A172 (cell line): ENCODE measurements at regions not wholly inside any gene's neighbourhood (a gene's known extent, or its start where the extent isn't known, plus 50 kb on each side); places are given as distances from the start of the nearest gene placed in this dataset.
A peak's percentile ranks its signal among the peaks of the same experiment; 100 is the strongest.

Experiments used
- DNase-seq: peaks from one replicate; pipeline ENCODE4 v3.0.0-alpha.2; 2015; ENCODE audit warnings: low spot score

DNA sequence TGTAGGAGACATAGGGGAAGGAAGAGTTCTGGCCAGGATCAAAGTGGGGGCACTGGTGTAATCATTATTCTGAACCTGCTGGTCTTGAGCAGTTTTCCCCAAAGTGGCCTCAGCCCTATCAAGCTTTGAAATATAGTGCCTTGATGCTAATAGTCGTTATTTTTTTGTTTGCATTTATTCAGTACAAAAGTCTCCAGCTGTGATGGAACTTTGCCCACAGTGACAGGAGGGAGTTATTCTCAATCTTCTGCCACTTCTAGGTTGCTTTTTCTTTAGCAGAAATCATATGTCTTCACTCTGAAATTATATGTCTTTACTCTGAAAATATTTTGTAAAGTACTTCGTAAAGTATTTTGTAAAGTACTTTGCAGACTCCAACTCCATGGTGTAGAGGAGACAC is 93.1 kb downstream of the FAT3 start:
- DNase-seq: no peak

GRCh38 chr11:92322225-92322624 is 97.6 kb downstream of the FAT3 start:
- DNase-seq: peak; percentile 11

GRCh38 chr11:92324890-92325289 is 100.3 kb downstream of the FAT3 start:
- no peak for DNase-seq

DNA sequence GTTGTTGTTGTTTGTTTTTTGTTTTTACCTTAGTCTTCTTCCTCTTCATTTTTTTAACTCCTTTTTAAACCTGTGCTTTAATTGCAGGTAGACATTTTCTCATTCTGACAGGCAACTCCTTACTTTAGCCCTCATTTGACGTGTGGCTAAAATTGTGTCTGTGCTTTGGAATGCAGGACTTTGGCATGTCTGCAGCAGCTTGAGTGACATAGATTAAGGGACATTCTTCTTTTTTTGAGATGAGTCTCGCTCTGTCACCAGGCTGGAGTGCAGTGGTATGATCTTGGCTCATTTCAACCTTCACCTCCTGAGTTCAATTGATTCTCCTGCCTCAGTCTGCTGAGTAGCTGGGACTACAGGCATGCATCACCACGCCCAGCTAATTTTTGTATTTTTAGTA is 100.8 kb downstream of the FAT3 start:
- DNase-seq: no peak

- no peak for DNase-seq
Measured at GRCh38 chr11:92329137-92329536, 104.5 kb downstream of the FAT3 start.

- DNase-seq: no peak
Measured at GRCh38 chr11:92329646-92330045, 105.0 kb downstream of the FAT3 start.

DNA sequence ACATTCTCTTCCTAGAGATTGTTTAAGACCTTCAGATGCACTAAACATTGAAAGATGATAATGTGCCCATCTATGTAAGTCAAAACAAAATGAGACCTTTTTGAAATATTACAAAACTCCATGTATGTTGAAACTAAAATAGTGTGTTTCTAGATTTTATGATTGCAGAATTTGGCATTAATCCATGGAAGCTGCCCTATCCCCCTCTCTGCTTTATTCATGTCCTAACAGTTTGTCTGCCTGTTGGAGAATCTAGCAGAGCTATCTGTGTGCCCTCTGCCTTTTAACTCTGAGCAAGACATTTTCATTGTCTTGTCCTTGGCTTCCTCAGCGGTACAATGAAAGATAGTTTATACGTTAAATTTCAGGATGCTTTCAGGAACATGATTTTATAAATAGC is 105.5 kb downstream of the FAT3 start:
- no peak for DNase-seq

DNA sequence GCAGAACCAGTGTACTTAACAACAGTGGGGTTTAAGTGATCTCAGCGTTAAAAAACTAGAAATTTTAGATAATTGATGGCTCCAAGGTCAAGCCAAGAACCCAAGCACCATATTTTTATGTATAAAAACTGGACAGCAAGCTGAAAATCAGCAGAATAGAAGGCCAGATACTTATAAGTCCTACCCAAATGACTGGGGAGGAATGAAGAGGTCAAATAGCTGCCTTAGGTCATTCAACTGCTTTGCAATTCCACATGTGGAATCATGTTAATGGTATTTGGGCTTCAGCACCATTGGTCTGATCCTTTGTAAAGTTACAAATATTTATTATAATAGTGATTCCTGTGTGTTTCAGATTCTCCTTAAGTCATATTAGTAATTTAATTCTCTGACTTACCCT is 108.4 kb downstream of the FAT3 start:
- DNase-seq: no peak

DNA sequence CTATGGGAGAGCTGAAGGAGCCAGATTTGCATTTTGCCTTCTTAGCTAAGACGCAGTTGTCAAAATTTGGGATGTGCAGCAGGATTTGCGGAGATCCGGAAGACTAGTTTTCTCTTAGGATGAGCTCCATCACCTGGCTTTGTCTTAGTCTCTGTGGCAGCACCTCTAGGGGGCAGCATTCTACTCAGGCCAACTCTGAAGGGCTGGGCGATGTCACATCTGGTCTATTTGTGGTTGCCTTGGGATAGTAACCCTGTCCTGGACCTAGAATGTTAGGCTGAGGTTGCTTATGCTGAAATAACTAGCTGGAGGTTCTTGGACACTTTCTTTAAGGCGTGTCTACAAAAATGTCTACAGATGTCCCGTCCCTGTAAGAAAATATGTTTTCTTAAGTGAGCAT is 116.2 kb downstream of the FAT3 start:
- DNase-seq: peak; percentile 5

DNA sequence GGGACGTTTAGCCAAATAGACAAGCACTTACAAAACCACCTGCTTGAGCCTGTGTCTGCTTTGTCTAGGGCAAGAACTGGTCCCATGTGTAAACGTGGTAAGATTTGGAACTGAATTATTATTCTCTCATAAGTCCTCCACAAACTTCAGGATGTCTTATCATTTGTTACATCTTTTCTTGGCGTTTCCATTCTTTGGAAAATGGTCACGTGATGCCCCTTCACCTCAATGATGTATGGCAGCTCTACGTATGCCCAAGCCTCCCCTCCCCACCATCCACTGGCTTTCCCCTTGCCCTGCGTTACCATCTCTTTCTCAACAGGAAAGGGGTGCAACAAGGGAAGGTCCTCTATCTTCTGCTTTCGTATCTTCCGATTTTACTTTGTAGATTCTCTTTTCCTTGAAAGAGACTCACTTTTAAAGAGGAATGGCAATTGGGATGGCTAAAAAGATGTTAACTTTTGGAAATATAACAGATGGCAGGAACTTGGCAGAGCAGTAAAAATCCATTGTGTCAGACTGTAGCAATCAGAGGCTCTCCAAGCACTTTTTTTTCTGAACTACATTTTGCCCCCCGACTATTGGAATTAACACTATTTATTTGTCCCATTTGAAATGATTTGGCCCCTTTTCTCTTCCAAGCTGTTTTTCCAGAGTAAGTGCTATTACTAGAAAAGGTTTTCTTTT is 117.6 kb downstream of the FAT3 start:
- no peak for DNase-seq

GRCh38 chr11:92342886-92343285 is 118.3 kb downstream of the FAT3 start:
- DNase-seq: no peak

DNA sequence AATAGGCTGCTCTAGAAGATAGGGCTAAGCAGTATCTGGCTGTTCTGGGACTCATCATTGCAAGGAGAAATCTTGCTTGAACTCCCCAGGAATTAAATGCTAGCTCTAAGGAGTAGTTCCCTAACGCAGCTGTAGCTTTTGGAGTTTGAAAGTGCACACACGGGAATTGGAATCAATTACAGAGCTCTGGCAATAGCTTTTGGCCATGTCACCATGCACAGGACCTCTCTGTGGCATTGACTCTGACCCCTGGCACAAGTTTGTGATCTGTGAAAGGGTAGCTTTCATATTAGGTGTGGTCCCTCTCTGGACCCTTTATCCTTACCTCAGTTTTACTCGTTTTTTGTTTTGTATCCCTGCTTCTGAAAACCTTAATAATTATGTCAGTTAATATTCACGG is 121.6 kb downstream of the FAT3 start:
- DNase-seq: no peak

- DNase-seq: no peak
Measured at GRCh38 chr11:92347454-92347853, 122.8 kb downstream of the FAT3 start.

DNA sequence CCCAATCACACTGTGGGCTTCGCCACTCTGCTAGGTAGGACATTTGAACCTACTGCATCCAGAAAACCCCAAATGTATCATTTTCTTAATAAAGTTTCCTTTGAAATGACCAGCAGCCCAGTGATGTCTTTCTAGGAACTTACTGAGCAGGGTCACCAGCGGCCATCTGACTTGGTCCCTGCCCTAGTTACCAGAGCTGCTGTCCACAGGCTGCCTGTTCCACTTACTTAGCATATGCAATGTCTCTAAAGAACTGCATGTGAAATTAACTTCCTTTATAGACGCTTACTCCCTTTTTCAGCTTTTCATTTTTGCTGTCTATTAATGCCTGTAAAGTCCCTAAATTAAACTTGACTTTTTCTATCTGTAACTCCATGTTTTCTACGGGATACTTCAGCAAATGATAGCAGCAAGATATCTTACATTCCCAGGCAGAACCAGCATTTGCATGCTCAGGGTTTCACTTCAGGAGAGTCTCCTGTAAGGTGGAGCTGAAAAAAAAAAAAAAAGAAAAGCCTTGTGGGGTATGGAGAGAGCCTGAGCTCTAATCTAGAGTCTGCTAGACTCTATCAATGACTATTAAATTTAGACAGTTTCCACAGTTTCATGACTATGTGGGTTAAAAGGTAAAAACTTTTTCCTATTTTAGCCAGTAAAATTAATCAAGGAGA is 125.0 kb downstream of the FAT3 start:
- no peak for DNase-seq

DNA sequence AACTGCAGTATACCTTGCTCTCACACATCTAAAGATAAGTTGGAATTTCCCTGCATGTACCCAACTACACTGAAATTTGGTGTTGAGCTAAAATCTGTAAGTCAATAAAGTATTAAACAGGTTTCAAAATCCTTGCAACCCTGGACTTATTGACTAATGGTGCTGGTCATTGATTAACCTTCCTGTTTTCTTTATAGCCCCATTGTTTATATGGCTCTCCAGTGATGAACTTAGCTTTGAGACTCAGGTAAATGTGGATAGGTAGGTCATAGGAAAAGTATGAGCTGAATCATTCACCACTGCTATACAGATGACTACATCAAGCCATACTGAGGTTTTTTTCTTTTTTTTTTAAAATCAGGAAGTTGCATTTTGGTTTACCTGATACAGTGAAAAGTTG is 132.7 kb downstream of the FAT3 start:
- DNase-seq: no peak

- DNase-seq: no peak
Measured at GRCh38 chr11:92357841-92358240, 133.2 kb downstream of the FAT3 start.

GRCh38 chr11:92361551-92361950 is 136.9 kb downstream of the FAT3 start:
- DNase-seq: no peak

GRCh38 chr11:92362989-92363388 is 138.4 kb downstream of the FAT3 start:
- no peak for DNase-seq

DNA sequence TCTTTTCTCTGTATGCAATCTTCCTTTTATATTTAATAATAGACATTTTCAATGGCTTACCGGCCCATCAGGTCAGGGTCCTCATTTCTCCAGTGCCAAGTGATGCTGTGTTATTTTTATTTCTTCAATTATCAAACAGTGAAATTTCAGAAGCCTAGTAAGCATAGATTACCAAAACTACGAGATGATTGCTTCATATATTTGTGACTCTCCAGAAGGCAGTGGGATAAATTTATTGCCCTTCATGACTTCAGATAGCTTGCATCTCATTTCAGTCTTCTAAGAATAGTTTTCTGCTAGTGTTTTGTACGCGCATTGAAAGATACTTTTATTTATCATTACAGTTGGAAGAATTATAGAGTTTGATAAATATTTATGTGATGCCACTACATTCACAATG is 139.6 kb downstream of the FAT3 start:
- DNase-seq: no peak

DNA sequence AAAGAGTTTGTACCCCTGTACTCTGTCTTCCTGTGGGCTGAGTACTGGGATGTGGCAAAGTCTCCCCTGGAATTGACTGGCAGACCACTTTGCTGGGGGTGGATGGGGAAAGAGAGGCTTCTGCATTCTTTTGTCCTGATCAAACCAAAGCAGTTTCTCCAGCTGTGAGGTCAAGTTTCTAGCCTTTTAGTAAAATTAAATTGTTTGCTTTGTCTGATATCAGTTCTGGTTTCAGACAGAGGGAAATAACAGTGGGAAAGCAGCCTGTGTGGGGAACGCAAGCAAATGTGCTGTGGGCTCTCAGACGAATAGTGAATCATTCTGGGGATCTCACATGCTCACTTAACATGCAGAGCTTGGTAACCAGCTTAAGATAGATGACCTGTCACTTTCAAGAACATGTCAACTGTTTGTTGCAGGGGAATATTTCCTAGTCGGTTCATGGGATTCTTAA is 151.6 kb downstream of the FAT3 start:
- DNase-seq: peak; percentile 33

DNA sequence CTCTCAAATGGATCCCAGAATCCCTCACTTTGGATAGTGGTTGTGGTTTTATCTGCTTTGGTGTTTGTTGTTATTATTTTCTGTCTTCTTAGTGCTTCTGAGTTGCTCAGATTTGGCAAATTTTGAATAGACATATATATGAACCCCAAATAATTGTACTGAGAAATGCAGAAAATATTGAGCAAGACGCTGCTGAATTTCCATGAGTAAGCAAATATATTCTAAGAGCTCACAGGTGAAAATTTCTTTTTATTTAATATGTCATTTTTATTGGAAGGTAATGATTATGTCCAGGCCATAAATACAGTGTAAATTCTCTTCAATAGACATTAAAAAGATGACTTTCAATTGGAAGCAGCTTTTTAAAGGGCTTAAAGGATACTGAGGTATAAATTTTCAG is 152.1 kb downstream of the FAT3 start:
- no peak for DNase-seq

DNA sequence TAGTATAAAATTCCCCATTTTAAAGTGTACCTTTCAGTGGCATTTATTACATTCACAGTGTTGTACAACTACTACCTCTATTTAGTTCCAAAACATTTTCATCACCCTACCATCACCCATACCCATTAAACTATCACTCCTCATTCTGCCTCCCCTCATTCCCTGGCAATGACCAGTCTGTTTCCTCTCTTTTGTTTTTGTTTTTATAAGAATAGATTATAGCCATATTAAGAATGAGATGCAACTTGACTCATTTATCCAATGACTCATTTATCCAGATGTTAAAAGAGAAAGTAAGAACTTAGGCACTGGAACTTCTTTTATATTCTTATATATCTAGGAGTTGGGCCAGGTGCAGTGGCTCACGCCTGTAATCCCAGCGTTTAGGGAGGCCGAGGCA is 156.3 kb downstream of the FAT3 start:
- peak; percentile 72 for DNase-seq

- no peak for DNase-seq
Measured at GRCh38 chr11:92382311-92382710, 157.7 kb downstream of the FAT3 start.

DNA sequence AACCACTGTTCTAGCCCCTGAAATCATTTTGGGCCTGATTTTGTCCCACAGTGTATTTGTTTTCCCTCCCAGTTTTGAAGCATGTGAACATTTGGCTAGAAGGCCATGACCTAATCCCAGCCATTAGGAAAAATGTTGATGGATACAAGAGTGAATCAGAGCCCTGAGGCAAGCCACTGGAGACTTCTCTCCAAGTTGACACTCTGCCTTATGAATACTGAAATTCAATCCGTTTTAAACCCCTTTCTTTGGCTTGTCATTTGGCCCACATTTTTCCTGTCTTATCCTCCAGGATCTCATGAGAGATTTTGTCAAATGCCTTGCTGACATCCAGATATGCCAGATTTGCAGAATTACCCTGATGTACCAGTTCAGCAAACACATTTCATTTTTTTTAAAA is 158.8 kb downstream of the FAT3 start:
- peak; percentile 23 for DNase-seq
